Glutamatergic neuron (in vitro differentiated cells): ENCODE measurements at regions not wholly inside any gene's neighbourhood (a gene's known extent, or its start where the extent isn't known, plus 50 kb on each side); places are given as distances from the start of the nearest gene placed in this dataset.

ENCODE experiments used
- DNase-seq: peaks from one replicate; pipeline ENCODE4 v3.0.0; 2022
- H3K27ac Mint-ChIP-seq: one replicate; pipeline ENCODE4 v1.8.0; 2020; ENCODE audit warnings: mild to moderate bottlenecking, mixed read lengths, inconsistent platforms; ENCODE audit not compliant: unreplicated experiment
- H3K27me3 Mint-ChIP-seq: one replicate; pipeline ENCODE4 v1.8.0; 2020; ENCODE audit warnings: mild to moderate bottlenecking, moderate library complexity, mixed read lengths, inconsistent platforms; ENCODE audit not compliant: unreplicated experiment
- H3K36me3 Mint-ChIP-seq: one replicate; pipeline ENCODE4 v1.8.0; 2020; ENCODE audit warnings: mild to moderate bottlenecking, mixed read lengths, inconsistent platforms; ENCODE audit not compliant: unreplicated experiment
- H3K4me1 Mint-ChIP-seq: one replicate; pipeline ENCODE4 v1.8.0; 2020; ENCODE audit warnings: mild to moderate bottlenecking, low read depth, mixed read lengths, inconsistent platforms; ENCODE audit not compliant: unreplicated experiment
- H3K4me3 Mint-ChIP-seq: one replicate; pipeline ENCODE4 v1.8.0; 2020; ENCODE audit warnings: mild to moderate bottlenecking, mixed read lengths, inconsistent platforms; ENCODE audit not compliant: unreplicated experiment
- H3K9me3 Mint-ChIP-seq: one replicate; pipeline ENCODE4 v1.8.0; 2020; ENCODE audit warnings: mild to moderate bottlenecking, moderate library complexity, mixed read lengths, inconsistent platforms; ENCODE audit not compliant: unreplicated experiment
- CTCF ChIP-seq: fragments of 200-600 bp; sonication (generic); IDR thresholded peaks from one replicate; pipeline ENCODE4 v1.5.0; 2021; ENCODE audit not compliant: partially characterized antibody, unreplicated experiment

DNA sequence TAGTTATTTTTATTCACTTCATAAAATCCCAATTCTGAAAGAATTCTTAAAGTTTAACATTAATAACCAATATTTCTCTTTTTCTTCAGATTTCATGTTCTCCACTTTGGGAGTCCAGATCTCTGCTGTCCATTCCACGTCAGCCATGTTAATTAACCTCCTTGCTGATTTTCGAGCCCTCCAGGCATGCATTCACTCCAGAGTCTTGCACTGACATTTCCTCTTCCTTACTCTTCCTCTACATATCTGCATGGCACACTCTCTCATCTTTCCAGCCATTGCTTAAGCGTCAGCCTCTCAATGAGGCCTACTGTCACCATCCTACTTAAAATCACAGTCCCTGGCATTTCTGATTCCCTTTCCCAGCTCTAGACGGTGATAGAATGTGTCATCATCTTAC lies 144.8 kb downstream of the MAD2L1 start:
- no peaks in the 10 kb centered on the region for H3K4me1 Mint-ChIP-seq
- TF ChIP-seq CTCF: no peak
- H3K27ac Mint-ChIP-seq: no peak overlapping the region
- DNase-seq: no peak
- no peaks in the 10 kb centered on the region for H3K9me3 Mint-ChIP-seq
- no peaks in the 10 kb centered on the region for H3K36me3 Mint-ChIP-seq
- no peaks in the 10 kb centered on the region for H3K27me3 Mint-ChIP-seq
- H3K4me3 Mint-ChIP-seq: no peak overlapping the region

DNA sequence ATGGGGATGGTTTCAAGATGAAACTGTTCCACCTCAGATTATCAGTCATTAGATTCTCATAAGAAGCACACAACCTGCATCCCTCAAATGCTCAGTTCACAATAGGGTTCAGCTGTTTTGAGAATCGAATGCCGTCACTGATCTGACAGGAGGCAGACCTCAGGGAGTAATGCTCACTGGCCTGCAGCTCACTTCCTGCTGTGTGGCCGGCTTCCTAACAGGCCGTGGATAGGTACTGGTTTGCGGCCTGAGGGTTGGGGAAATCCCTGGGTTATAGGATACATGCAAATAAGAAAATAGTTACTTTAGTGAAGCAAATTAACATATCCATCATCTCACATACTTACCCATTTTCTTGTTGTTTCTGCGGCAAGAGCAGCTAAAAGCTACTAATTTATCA lies 160.4 kb downstream of the MAD2L1 start:
- H3K9me3 Mint-ChIP-seq: no peaks in the 10 kb centered on the region
- no peak for DNase-seq
- H3K4me3 Mint-ChIP-seq: no peak overlapping the region
- H3K36me3 Mint-ChIP-seq: no peaks in the 10 kb centered on the region
- no peaks in the 10 kb centered on the region for H3K27me3 Mint-ChIP-seq
- no peak for TF ChIP-seq CTCF
- no peak overlapping the region for H3K27ac Mint-ChIP-seq
- H3K4me1 Mint-ChIP-seq: no peaks in the 10 kb centered on the region

GRCh38 chr4:119898211-119898610 lies 168.4 kb downstream of the MAD2L1 start:
- peak overlapping the region; percentile 94 for H3K27ac Mint-ChIP-seq
- DNase-seq: no peak
- peaks cover 5% of the 10 kb centered on the region for H3K27me3 Mint-ChIP-seq

DNA sequence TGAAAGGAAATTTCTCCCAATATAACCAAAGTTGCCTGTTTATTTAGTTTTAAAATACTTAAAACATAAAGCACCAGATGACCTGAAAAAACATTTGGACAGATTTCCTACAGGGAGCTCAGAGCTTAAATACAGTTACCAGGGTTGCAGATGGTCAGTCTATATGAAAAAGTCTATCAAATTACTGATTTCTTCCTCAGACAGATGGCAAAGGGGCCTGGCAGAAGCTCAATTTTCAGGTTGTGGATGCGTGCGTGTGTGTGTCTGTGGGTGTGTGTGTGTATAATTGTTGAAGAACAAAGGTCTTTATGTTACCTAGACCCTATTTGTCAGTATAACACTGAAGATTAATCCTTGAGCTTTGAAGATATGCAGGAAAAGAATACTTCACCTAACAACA lies 169.4 kb downstream of the MAD2L1 start:
- H3K36me3 Mint-ChIP-seq: no peaks in the 10 kb centered on the region
- no peak for TF ChIP-seq CTCF

More at GRCh38 chr4:119898211-119898610, 168.4 kb downstream of the MAD2L1 start:
- TF ChIP-seq CTCF: no peak
- H3K9me3 Mint-ChIP-seq: peaks cover 5% of the 10 kb centered on the region
- H3K4me1 Mint-ChIP-seq: peaks cover 21% of the 10 kb centered on the region
- H3K36me3 Mint-ChIP-seq: no peaks in the 10 kb centered on the region
- H3K4me3 Mint-ChIP-seq: peak overlapping the region; percentile 43

DNA sequence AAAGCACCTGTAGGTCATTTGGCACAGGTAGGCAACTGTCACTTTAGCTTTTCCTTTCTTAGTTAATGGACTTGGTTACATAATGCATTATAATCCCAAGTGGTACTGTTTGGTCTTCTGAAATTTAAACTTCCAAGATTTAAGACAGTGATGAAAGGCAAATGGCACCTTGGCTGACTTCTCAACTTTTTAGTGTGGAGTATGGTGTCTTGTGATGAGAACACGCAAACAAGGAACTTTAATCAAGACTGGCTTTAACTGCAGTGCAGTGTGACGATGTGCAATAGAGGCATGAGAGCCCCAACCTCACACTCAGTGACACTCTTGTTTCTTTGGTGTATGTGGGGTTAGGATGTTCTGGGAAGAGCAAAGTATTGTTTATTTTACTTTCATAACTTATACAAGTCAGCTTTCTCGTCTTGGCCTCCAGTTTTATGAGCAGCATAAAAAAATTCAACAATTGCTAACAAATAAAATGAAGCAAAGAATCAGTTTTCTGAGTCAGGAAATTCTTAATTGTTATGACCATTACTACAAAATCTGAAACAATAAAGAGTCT lies 171.9 kb downstream of the MAD2L1 start:
- Mint-ChIP-seq H3K27me3 (peaks cover 3% of the 10 kb centered on the region), H3K27ac (no peak overlapping the region), H3K4me3 (no peak overlapping the region), H3K4me1 (peaks cover 21% of the 10 kb centered on the region), H3K36me3 (no peaks in the 10 kb centered on the region), H3K9me3 (peaks cover 5% of the 10 kb centered on the region)
- DNase-seq: no peak
- no peak for TF ChIP-seq CTCF

More for the DNA sequence above, 169.4 kb downstream of the MAD2L1 start:
- DNase-seq: peak; percentile 19
- H3K4me3 Mint-ChIP-seq: peak overlapping the region; percentile 57
- peak overlapping the region; percentile 96 for H3K27ac Mint-ChIP-seq
- peaks cover 5% of the 10 kb centered on the region for H3K27me3 Mint-ChIP-seq
- peaks cover 21% of the 10 kb centered on the region for H3K4me1 Mint-ChIP-seq
- H3K9me3 Mint-ChIP-seq: peaks cover 5% of the 10 kb centered on the region
